ENCODE measurements at regions not wholly inside any gene's neighbourhood (a gene's known extent, or its start where the extent isn't known, plus 50 kb on each side); places are given as distances from the start of the nearest gene placed in this dataset.

DNA sequence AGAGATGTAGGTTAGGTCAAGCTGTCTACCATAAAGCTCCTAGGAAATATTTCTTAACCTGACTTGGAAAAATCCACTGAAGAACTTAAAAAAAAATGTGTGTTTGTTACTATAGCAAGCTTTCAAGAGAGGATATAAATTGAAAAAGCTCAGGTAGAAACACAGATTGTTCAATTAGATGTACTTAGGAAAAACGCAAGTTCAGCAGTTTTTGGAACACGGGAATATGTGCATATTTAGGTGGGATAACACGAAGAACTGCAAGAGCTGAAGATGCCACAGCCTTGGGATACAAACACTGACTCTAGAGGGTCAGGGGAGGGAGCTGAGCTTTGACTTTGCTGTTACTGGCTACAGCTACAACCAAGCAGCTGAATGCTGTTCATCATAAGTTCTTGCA is 77.8 kb upstream of the FSHB start:
- Histone ChIP-seq H3K4me2 (ENCODE audit: low read depth, low read length) (no peak overlapping the region), H3K79me2 (ENCODE audit: low read length) (no peaks in the 10 kb centered on the region), H4K20me1 (ENCODE audit: insufficient read depth, low read length) (no peaks in the 10 kb centered on the region), H3K9me3 (replicated peaks; ENCODE audit: insufficient read depth, low read length) (no peaks in the 10 kb centered on the region), H3K27ac (ENCODE audit: low read length) (no peak overlapping the region), H3K27me3 (replicated peaks; ENCODE audit: insufficient read depth, low read length) (no peaks in the 10 kb centered on the region), H3F3A (ENCODE audit: insufficient read depth, low read length) (no peaks in the 10 kb centered on the region), H3K9ac (ENCODE audit: low read length) (no peak overlapping the region), H3K9me2 (replicated peaks; ENCODE audit: insufficient read depth, low read length) (no peaks in the 10 kb centered on the region), H3K36me3 (replicated peaks; ENCODE audit: insufficient read depth, low read length) (no peaks in the 10 kb centered on the region), H2AFZ (ENCODE audit: low read length) (no peak overlapping the region), H3K4me3 (ENCODE audit: low read length) (no peak overlapping the region), H3K4me1 (ENCODE audit: low read length) (no peaks in the 10 kb centered on the region)
- TF ChIP-seq, protein P1, sequence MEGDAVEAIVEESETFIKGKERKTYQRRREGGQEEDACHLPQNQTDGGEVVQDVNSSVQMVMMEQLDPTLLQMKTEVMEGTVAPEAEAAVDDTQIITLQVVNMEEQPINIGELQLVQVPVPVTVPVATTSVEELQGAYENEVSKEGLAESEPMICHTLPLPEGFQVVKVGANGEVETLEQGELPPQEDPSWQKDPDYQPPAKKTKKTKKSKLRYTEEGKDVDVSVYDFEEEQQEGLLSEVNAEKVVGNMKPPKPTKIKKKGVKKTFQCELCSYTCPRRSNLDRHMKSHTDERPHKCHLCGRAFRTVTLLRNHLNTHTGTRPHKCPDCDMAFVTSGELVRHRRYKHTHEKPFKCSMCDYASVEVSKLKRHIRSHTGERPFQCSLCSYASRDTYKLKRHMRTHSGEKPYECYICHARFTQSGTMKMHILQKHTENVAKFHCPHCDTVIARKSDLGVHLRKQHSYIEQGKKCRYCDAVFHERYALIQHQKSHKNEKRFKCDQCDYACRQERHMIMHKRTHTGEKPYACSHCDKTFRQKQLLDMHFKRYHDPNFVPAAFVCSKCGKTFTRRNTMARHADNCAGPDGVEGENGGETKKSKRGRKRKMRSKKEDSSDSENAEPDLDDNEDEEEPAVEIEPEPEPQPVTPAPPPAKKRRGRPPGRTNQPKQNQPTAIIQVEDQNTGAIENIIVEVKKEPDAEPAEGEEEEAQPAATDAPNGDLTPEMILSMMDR (IDR thresholded peaks at IDR 0.05; ENCODE audit: low read length) = no peak
- no peak for TF ChIP-seq EZH2 (optimal IDR thresholded peaks at IDR 0.05; ENCODE audit: low read depth, low read length)
- no peak for TF ChIP-seq EZH2phosphoT487 (IDR thresholded peaks at IDR 0.05; ENCODE audit: low read length)
- DNase-seq = no peak

DNA sequence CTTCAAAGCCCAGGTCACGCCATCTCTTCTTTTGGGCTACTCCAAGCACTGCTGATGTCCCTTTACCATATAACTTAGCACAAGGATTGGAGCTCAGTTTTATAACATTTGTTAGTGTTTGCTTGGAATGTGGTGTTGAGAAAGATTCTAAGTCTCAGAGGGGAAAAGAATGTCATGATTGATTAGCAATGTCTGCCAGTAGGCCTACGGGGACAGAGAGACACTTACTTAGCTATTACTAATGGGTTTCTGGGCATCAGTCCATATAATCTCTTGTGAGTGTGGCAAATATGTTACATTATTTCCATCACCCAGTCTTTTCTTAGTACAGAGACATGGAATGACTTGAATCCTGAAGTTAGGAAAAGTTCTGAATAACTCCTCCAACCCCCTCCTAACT is 75.4 kb upstream of the FSHB start:
- Histone ChIP-seq H3K4me2 (ENCODE audit: low read depth, low read length) (no peak overlapping the region), H3K9ac (ENCODE audit: low read length) (no peak overlapping the region), H3K79me2 (ENCODE audit: low read length) (no peaks in the 10 kb centered on the region), H3K9me3 (replicated peaks; ENCODE audit: insufficient read depth, low read length) (no peaks in the 10 kb centered on the region), H3K27me3 (replicated peaks; ENCODE audit: insufficient read depth, low read length) (no peaks in the 10 kb centered on the region), H3F3A (ENCODE audit: insufficient read depth, low read length) (no peaks in the 10 kb centered on the region), H3K4me1 (ENCODE audit: low read length) (no peaks in the 10 kb centered on the region), H3K9me2 (replicated peaks; ENCODE audit: insufficient read depth, low read length) (no peaks in the 10 kb centered on the region), H2AFZ (ENCODE audit: low read length) (no peak overlapping the region), H3K27ac (ENCODE audit: low read length) (no peak overlapping the region), H4K20me1 (ENCODE audit: insufficient read depth, low read length) (no peaks in the 10 kb centered on the region), H3K36me3 (replicated peaks; ENCODE audit: insufficient read depth, low read length) (no peaks in the 10 kb centered on the region), H3K4me3 (ENCODE audit: low read length) (no peak overlapping the region)
- no peak for TF ChIP-seq EZH2phosphoT487 (IDR thresholded peaks at IDR 0.05; ENCODE audit: low read length)
- TF ChIP-seq, protein P1 (IDR thresholded peaks at IDR 0.05; ENCODE audit: low read length) = no peak
- no peak for DNase-seq

DNA sequence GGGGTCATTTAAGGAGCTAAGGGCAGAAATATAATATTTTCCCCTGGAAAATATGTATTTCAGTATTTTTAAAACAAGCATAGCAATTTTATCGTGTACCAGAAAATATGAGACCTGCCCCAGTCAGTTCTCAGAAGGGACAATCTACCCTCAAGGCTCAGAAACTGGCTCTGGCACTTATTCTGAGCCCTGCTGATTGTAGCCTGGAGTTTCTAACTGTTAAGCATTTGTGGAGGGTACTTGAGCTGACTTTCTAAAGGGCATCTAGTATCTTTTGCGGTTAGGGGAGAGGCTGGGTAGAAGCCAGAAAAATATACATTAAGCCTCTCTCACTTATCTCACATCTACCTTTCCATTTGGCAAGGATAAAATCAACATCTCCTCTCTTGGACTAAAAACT is 71.3 kb upstream of the FSHB start:
- no peaks in the 10 kb centered on the region for H3K27me3 ChIP-seq (replicated peaks; ENCODE audit: insufficient read depth, low read length)

More for the DNA sequence above, 71.3 kb upstream of the FSHB start:
- no peaks in the 10 kb centered on the region for H3K4me1 ChIP-seq (ENCODE audit: low read length)
- H3K36me3 ChIP-seq (replicated peaks; ENCODE audit: insufficient read depth, low read length) = no peaks in the 10 kb centered on the region
- H2AFZ ChIP-seq (ENCODE audit: low read length) = no peak overlapping the region
- no peaks in the 10 kb centered on the region for H4K20me1 ChIP-seq (ENCODE audit: insufficient read depth, low read length)
- H3K9me2 ChIP-seq (replicated peaks; ENCODE audit: insufficient read depth, low read length) = no peaks in the 10 kb centered on the region
- no peak for TF ChIP-seq EZH2phosphoT487 (IDR thresholded peaks at IDR 0.05; ENCODE audit: low read length)
- TF ChIP-seq, protein P1 (IDR thresholded peaks at IDR 0.05; ENCODE audit: low read length) = no peak
- TF ChIP-seq EZH2 (optimal IDR thresholded peaks at IDR 0.05; ENCODE audit: low read depth, low read length) = no peak
- DNase-seq = no peak
- no peaks in the 10 kb centered on the region for H3K9me3 ChIP-seq (replicated peaks; ENCODE audit: insufficient read depth, low read length)
- H3K79me2 ChIP-seq (ENCODE audit: low read length) = no peaks in the 10 kb centered on the region
- no peak overlapping the region for H3K4me3 ChIP-seq (ENCODE audit: low read length)
- H3F3A ChIP-seq (ENCODE audit: insufficient read depth, low read length) = no peaks in the 10 kb centered on the region
- no peak overlapping the region for H3K9ac ChIP-seq (ENCODE audit: low read length)
- H3K27ac ChIP-seq (ENCODE audit: low read length) = no peak overlapping the region
- H3K4me2 ChIP-seq (ENCODE audit: low read depth, low read length) = no peak overlapping the region

All from MM.1S (cell line).